Tibial nerve (tissue), 3 donors: ENCODE measurements at regions not wholly inside any gene's neighbourhood (a gene's known extent, or its start where the extent isn't known, plus 50 kb on each side); places are given as distances from the start of the nearest gene placed in this dataset.

ENCODE experiments used
- CTCF ChIP-seq, 5 experiments: fragments of 200-600 bp in 3 of 5; fragments of 450-650 bp in 2 of 5; sonication (generic) in 3 of 5; IDR thresholded peaks; one replicate each; pipeline ENCODE4 v1.5.1; 2016 to 2019; ENCODE audit warnings: antibody characterized with exemption in 5 of 5, mild to moderate bottlenecking in 3 of 5, moderate library complexity in 2 of 5
- POLR2A ChIP-seq, 2 donors: fragments of 450-650 bp; IDR thresholded peaks; one replicate each; pipeline ENCODE4 v1.6.1; 2017; ENCODE audit warnings: antibody characterized with exemption in 2 of 2, mild to moderate bottlenecking in 2 of 2, moderate library complexity in 2 of 2

GRCh38 chr3:8103954-8104353 lies 397.7 kb upstream of the LMCD1 start:
- TF ChIP-seq CTCF (IDR thresholded peaks at IDR 0.05) = no peak
- TF ChIP-seq POLR2A (IDR thresholded peaks at IDR 0.05) = no peak
